MM.1S (cell line): ENCODE measurements at regions not wholly inside any gene's neighbourhood (a gene's known extent, or its start where the extent isn't known, plus 50 kb on each side); places are given as distances from the start of the nearest gene placed in this dataset.
"Not testable (repeated sequence)": the region's sequence is repeated elsewhere in the genome, so short reads cannot be mapped to it uniquely, and the experiment has no call there.

ENCODE experiments used
- DNase-seq: peaks from one replicate; pipeline ENCODE4 v3.0.0-alpha.2; 2015
- H2AFZ ChIP-seq: fragments of 300-600 bp; sonication (generic); 2 replicates; pipeline ENCODE4 v1.6.0; 2016; ENCODE audit warnings: antibody characterized with exemption, low read length
- H3F3A ChIP-seq: fragments of 300-600 bp; sonication (generic); 2 replicates; pipeline ENCODE4 v1.6.1; 2016; ENCODE audit warnings: mild to moderate bottlenecking, antibody characterized with exemption, low read length, moderate library complexity, mixed read lengths; ENCODE audit not compliant: insufficient read depth
- H3K27ac ChIP-seq: fragments of 300-600 bp; sonication (generic); 2 replicates; pipeline ENCODE4 v1.5.1; 2016; ENCODE audit warnings: mild to moderate bottlenecking, low read length
- H3K27me3 ChIP-seq: fragments of 300-600 bp; sonication (generic); replicated peaks from 2 replicates; pipeline ENCODE4 v1.6.0; 2016; ENCODE audit warnings: low read length; ENCODE audit not compliant: insufficient read depth
- H3K36me3 ChIP-seq: fragments of 300-600 bp; sonication (generic); replicated peaks from 2 replicates; pipeline ENCODE4 v1.6.1; 2016; ENCODE audit warnings: mild to moderate bottlenecking, low read length, mixed read lengths; ENCODE audit not compliant: insufficient read depth
- H3K4me1 ChIP-seq: fragments of 300-600 bp; sonication (generic); 2 replicates; pipeline ENCODE4 v1.6.1; 2016; ENCODE audit warnings: low read length, mixed read lengths
- H3K4me2 ChIP-seq: fragments of 300-600 bp; sonication (generic); 2 replicates; pipeline ENCODE4 v1.6.0; 2016; ENCODE audit warnings: low read depth, low read length
- H3K4me3 ChIP-seq: fragments of 300-600 bp; sonication (generic); 2 replicates; pipeline ENCODE4 v1.5.1; 2016; ENCODE audit warnings: low read length, mixed read lengths
- H3K79me2 ChIP-seq: fragments of 300-600 bp; sonication (generic); 2 replicates; pipeline ENCODE4 v1.6.1; 2016; ENCODE audit warnings: mixed run types, low read length, mixed read lengths
- H3K9ac ChIP-seq: fragments of 300-600 bp; sonication (generic); 2 replicates; pipeline ENCODE4 v1.6.1; 2016; ENCODE audit warnings: low read length, mixed read lengths
- H3K9me2 ChIP-seq: fragments of 300-600 bp; sonication (generic); replicated peaks from 2 replicates; pipeline ENCODE4 v1.6.1; 2016; ENCODE audit warnings: mild to moderate bottlenecking, low read length, mixed read lengths; ENCODE audit not compliant: insufficient read depth
- H3K9me3 ChIP-seq: fragments of 300-600 bp; sonication (generic); replicated peaks from 2 replicates; pipeline ENCODE4 v1.6.1; 2016; ENCODE audit warnings: mild to moderate bottlenecking, low read length, mixed read lengths; ENCODE audit not compliant: insufficient read depth
- H4K20me1 ChIP-seq: fragments of 300-600 bp; sonication (generic); 2 replicates; pipeline ENCODE4 v1.6.1; 2016; ENCODE audit warnings: mild to moderate bottlenecking, low read length, moderate library complexity, mixed read lengths; ENCODE audit not compliant: insufficient read depth
- CTCF ChIP-seq: fragments of 300-600 bp; sonication (generic); IDR thresholded peaks from 2 replicates; pipeline ENCODE4 v1.5.1; 2016; ENCODE audit warnings: antibody characterized with exemption, low read length, mixed read lengths
- EZH2 ChIP-seq: fragments of 300-600 bp; sonication (generic); optimal IDR thresholded peaks from 2 replicates; pipeline ENCODE3; 2017; ENCODE audit warnings: low read depth, mild to moderate bottlenecking, antibody characterized with exemption, low read length, mixed read lengths
- EZH2phosphoT487 ChIP-seq: fragments of 300-600 bp; sonication (generic); IDR thresholded peaks from 2 replicates; pipeline ENCODE4 v1.6.1; 2018; ENCODE audit warnings: antibody characterized with exemption, low read length

GRCh38 chr15:79643393-79643792, 211.3 kb downstream of the MINAR1 start:
- no peaks in the 10 kb centered on the region; the same call in 1 of the 2 replicates for H3K9me2 ChIP-seq
- no peak overlapping the region for H3K9ac ChIP-seq
- no peaks in the 10 kb centered on the region for H4K20me1 ChIP-seq
- H3K27ac ChIP-seq: no peak overlapping the region
- no peaks in the 10 kb centered on the region for H3K36me3 ChIP-seq
- no peaks in the 10 kb centered on the region for H3F3A ChIP-seq
- H3K4me2 ChIP-seq: no peak overlapping the region
- no peaks in the 10 kb centered on the region for H3K4me1 ChIP-seq
- H3K4me3 ChIP-seq: no peak overlapping the region
- no peak overlapping the region for H2AFZ ChIP-seq
- TF ChIP-seq CTCF (no peak), EZH2 (no peak), EZH2phosphoT487 (no peak)
- no peaks in the 10 kb centered on the region for H3K9me3 ChIP-seq
- no peak for DNase-seq
- no peaks in the 10 kb centered on the region for H3K27me3 ChIP-seq
- H3K79me2 ChIP-seq: no peaks in the 10 kb centered on the region

- Histone ChIP-seq H3K4me3 (no peak overlapping the region), H2AFZ (no peak overlapping the region), H3K4me1 (no peaks in the 10 kb centered on the region), H3K79me2 (no peaks in the 10 kb centered on the region), H3F3A (no peaks in the 10 kb centered on the region), H3K27me3 (no peaks in the 10 kb centered on the region), H3K36me3 (no peaks in the 10 kb centered on the region), H3K4me2 (no peak overlapping the region), H3K9ac (no peak overlapping the region), H3K9me2 (no peaks in the 10 kb centered on the region; the same call in 1 of the 2 replicates), H4K20me1 (no peaks in the 10 kb centered on the region), H3K27ac (no peak overlapping the region), H3K9me3 (no peaks in the 10 kb centered on the region)
- TF ChIP-seq EZH2phosphoT487: no peak
- TF ChIP-seq CTCF: no peak
- no peak for TF ChIP-seq EZH2
- DNase-seq: no peak
Measured at GRCh38 chr15:79644091-79644490, 212.0 kb downstream of the MINAR1 start.

GRCh38 chr15:79652972-79653371, 220.8 kb downstream of the MINAR1 start:
- H3K36me3 ChIP-seq, H3K9ac ChIP-seq, H3K4me1 ChIP-seq, H3K79me2 ChIP-seq, H3F3A ChIP-seq, DNase-seq, H3K4me2 ChIP-seq, H3K27ac ChIP-seq, H4K20me1 ChIP-seq, H3K4me3 ChIP-seq, H3K9me3 ChIP-seq, H2AFZ ChIP-seq, H3K9me2 ChIP-seq, H3K27me3 ChIP-seq: not testable (repeated sequence)

GRCh38 chr15:79653533-79653932, 221.4 kb downstream of the MINAR1 start:
- TF ChIP-seq EZH2phosphoT487 (no peak), CTCF (no peak), EZH2 (no peak)
- Histone ChIP-seq H3K9ac (no peak overlapping the region), H4K20me1 (no peaks in the 10 kb centered on the region), H3K4me2 (no peak overlapping the region), H3K36me3 (no peaks in the 10 kb centered on the region), H3K79me2 (no peaks in the 10 kb centered on the region), H3K9me2 (no peaks in the 10 kb centered on the region), H3K9me3 (no peaks in the 10 kb centered on the region), H3K27ac (no peak overlapping the region), H3K4me3 (no peak overlapping the region), H3K4me1 (no peaks in the 10 kb centered on the region), H3K27me3 (no peaks in the 10 kb centered on the region), H3F3A (no peaks in the 10 kb centered on the region), H2AFZ (no peak overlapping the region)
- DNase-seq: no peak
